Body of pancreas (tissue), 4 donors: ENCODE measurements at regions not wholly inside any gene's neighbourhood (a gene's known extent, or its start where the extent isn't known, plus 50 kb on each side); places are given as distances from the start of the nearest gene placed in this dataset.

Experiments
- ATAC-seq: fragments of 150-250 bp; one replicate; pipeline ENCODE4 v1.9.1; 2016
- DNase-seq, 4 donors: peaks; one replicate each; pipeline ENCODE4 v3.0.0-alpha.2; 2019
- H3K27ac ChIP-seq, 4 donors: fragments of 200-600 bp; sonication (generic); 1 replicate in 3 of 4; 2 replicates in 1 of 4; pipeline versions ENCODE4 v1.5.1 to v1.6.1; 2016 to 2019; ENCODE audit warnings: mild to moderate bottlenecking in 1 of 4, mixed read lengths in 1 of 4, moderate library complexity in 1 of 4
- H3K27me3 ChIP-seq, 2 donors: fragments of 200-600 bp; sonication (generic); one replicate each; pipeline ENCODE4 v1.6.0; 2016; ENCODE audit warnings: mild to moderate bottlenecking in 1 of 2
- H3K36me3 ChIP-seq, 2 donors: fragments of 200-600 bp; sonication (generic); replicated peaks in 1 of 2; 2 replicates each; pipeline ENCODE4 v1.5.1; 2016; ENCODE audit warnings: low read depth in 2 of 2; ENCODE audit not compliant: insufficient read depth in 1 of 2
- H3K4me1 ChIP-seq: fragments of 200-600 bp; sonication (generic); one replicate; pipeline ENCODE4 v1.6.0; 2016
- H3K4me3 ChIP-seq, 2 donors: fragments of 200-600 bp; sonication (generic); 1 replicate in 1 of 2; 2 replicates in 1 of 2; pipeline ENCODE4 v1.5.1; 2016 to 2019
- H3K9me3 ChIP-seq, 3 donors: fragments of 200-600 bp; sonication (generic); 1 replicate in 2 of 3; 2 replicates in 1 of 3; pipeline ENCODE4 v1.5.1; 2016
- POLR2A ChIP-seq, 3 donors: fragments of 450-650 bp; IDR thresholded peaks; one replicate each; pipeline ENCODE4 v1.6.1; 2016; ENCODE audit warnings: antibody characterized with exemption in 3 of 3, mild to moderate bottlenecking in 2 of 3
- WGBS, 2 donors: methylation state at CpG; one replicate each; pipeline ENCODE4 v1.1.5; 2017; 5-methylcytosine and 5-hydroxymethylcytosine counted together
- intact Hi-C: fragments of 100-400 bp; cut with DNase I; formaldehyde crosslinking; loops from one replicate; pipeline ENCODE4 v1.15.1; 2023
- TF ChIP-seq, protein P1 (sequence below), 7 experiments: fragments of 450-650 bp in 4 of 7; fragments of 200-600 bp in 3 of 7; sonication (generic) in 3 of 7; IDR thresholded peaks; one replicate each; pipeline ENCODE4 v1.5.1; 2016 to 2019; ENCODE audit warnings: antibody characterized with exemption in 7 of 7

DNA sequence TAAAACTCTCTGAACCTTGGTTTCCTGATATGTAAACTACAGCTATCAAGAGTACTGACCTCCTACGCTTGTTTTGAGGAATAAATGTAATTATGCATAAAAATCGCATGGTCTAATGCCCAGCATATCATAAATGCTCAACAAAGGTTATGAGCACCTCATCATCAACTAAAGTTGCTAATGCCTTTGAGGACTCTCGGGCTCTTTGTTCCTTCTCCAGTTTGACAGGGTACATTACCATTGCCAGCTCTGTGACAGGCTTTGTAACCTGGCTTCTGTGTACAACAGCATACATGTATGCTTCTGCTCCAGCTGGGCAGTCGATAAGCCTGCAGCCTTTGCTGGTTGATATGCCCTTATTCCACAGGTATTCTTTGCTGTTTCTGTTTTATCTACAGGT, 95.2 kb downstream of the C9orf152 start:
- Histone ChIP-seq H3K4me3 (no peak overlapping the region), H3K27me3 (no peaks in the 10 kb centered on the region), H3K9me3 (no peaks in the 10 kb centered on the region), H3K27ac (no peak overlapping the region), H3K36me3 (no peaks in the 10 kb centered on the region), H3K4me1 (no peaks in the 10 kb centered on the region)
- no peak for ATAC-seq
- intact Hi-C loops: no loop called here
- no peak for TF ChIP-seq POLR2A (IDR thresholded peaks at IDR 0.05)
- TF ChIP-seq, protein P1, sequence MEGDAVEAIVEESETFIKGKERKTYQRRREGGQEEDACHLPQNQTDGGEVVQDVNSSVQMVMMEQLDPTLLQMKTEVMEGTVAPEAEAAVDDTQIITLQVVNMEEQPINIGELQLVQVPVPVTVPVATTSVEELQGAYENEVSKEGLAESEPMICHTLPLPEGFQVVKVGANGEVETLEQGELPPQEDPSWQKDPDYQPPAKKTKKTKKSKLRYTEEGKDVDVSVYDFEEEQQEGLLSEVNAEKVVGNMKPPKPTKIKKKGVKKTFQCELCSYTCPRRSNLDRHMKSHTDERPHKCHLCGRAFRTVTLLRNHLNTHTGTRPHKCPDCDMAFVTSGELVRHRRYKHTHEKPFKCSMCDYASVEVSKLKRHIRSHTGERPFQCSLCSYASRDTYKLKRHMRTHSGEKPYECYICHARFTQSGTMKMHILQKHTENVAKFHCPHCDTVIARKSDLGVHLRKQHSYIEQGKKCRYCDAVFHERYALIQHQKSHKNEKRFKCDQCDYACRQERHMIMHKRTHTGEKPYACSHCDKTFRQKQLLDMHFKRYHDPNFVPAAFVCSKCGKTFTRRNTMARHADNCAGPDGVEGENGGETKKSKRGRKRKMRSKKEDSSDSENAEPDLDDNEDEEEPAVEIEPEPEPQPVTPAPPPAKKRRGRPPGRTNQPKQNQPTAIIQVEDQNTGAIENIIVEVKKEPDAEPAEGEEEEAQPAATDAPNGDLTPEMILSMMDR (IDR thresholded peaks at IDR 0.05): no peak
- WGBS, 2 donors: 83 to 88% methylated on average over 4 of the region's 4 CpGs
- DNase-seq: no peak

DNA sequence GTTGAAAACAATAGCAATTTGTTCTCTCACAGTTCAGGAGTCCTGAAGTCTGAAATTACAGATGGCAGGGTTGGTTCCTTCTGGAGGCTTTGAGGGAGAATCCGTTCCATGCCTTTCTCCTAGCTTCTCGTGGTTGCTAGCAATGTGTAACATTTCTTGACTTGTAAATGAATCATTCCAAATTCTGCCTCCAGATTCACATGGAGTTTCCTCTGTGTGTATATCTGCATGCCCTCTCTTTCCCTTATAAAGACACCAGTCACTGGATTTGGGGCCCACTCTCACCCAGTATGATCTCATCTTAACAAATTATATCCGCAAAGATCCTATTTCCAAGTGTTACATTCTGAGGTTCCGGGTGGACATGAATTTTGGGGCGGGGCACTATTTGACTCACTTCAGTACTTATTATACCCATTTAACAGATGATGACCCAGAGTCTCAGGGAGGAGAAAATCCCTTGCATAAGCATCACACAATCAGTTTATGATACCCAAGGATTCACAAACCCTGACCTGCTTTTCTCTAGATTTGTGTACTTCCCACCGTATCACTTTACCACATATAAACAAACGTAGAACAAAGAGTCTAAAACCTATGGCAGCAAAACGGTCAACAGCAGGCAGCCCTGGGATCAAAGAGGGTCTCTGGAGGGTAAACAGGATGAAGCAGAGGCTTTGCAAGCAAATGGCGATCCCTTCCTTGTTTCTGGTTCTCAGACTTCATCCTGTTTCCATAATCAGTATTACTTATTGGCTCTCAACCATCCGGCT, 93.7 kb downstream of the C9orf152 start:
- Histone ChIP-seq H3K4me1 (no peaks in the 10 kb centered on the region), H3K4me3 (no peak overlapping the region), H3K9me3 (no peaks in the 10 kb centered on the region), H3K36me3 (no peaks in the 10 kb centered on the region), H3K27ac (no peak overlapping the region), H3K27me3 (no peaks in the 10 kb centered on the region)
- intact Hi-C loops: no loop called here
- TF ChIP-seq POLR2A (IDR thresholded peaks at IDR 0.05): no peak
- TF ChIP-seq, protein P1 (IDR thresholded peaks at IDR 0.05): no peak
- DNase-seq (no peak), ATAC-seq (no peak)
- WGBS, 2 donors: 71% methylated on average over 10 of the region's 10 CpGs

DNA sequence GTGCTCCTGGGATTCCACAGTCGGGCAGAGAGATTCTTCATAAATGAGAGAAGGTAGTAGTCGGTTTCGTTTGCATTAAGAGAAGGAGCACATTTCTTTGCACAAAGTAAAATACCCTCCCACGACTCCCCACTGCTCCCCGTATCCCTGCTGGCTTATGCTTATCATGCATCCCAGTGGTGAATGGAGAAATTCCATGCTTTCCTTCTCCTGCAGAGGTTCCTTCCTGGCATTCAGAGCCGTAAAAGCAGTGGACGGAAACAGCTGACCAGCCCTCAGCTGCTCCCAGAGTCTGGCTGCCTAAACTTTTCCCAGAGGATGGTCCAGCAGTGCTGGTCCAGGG, 93.1 kb downstream of the C9orf152 start:
- intact Hi-C loops: no loop called here
- no peaks in the 10 kb centered on the region for H3K4me1 ChIP-seq
- 37 to 42% methylated on average over 7 of the region's 7 CpGs for WGBS, 2 donors
- no peak for ATAC-seq
- TF ChIP-seq POLR2A (IDR thresholded peaks at IDR 0.05): no peak
- TF ChIP-seq, protein P1 (IDR thresholded peaks at IDR 0.05): no peak
- no peaks in the 10 kb centered on the region for H3K27me3 ChIP-seq
- H3K27ac ChIP-seq: peak overlapping the region in 1 of 4 donors; percentile 29
- DNase-seq: no peak
- H3K4me3 ChIP-seq: no peak overlapping the region
- no peaks in the 10 kb centered on the region for H3K36me3 ChIP-seq
- no peaks in the 10 kb centered on the region for H3K9me3 ChIP-seq

DNA sequence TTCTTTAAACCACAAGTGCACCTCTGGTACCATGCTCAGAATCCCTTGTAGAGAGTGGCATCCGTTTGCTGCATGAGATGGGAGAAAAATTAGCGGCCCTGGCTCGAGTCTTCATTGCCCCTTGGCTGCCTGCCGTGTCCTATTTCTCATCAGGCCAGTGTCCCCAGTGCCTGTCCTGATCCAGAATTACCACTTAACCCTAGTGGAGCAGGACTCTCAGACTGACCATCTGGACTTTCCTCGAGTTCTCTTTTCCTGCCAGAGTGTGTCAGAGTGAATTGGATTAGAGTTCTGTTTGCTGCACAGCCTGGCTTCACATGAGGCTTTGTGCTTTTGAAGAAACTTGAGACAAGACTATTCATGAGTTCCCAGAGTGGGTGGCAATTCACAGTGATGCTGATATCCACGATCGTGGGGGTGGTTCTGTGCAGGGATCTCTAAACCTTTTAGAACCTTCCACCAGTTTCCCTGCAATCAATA, 92.6 kb downstream of the C9orf152 start:
- TF ChIP-seq, protein P1 (IDR thresholded peaks at IDR 0.05): no peak
- no peak for TF ChIP-seq POLR2A (IDR thresholded peaks at IDR 0.05)
- H3K4me3 ChIP-seq: no peak overlapping the region
- H3K36me3 ChIP-seq: no peaks in the 10 kb centered on the region
- H3K9me3 ChIP-seq: no peaks in the 10 kb centered on the region
- no peak for DNase-seq
- H3K27me3 ChIP-seq: no peaks in the 10 kb centered on the region
- WGBS, 2 donors: 47 to 52% methylated on average over 7 of the region's 7 CpGs
- no peaks in the 10 kb centered on the region for H3K4me1 ChIP-seq
- peak; percentile 21 for ATAC-seq
- peak overlapping the region in 1 of 4 donors; percentile 29 for H3K27ac ChIP-seq
- intact Hi-C loops: no loop called here
